ENCODE measurements at regions not wholly inside any gene's neighbourhood (a gene's known extent, or its start where the extent isn't known, plus 50 kb on each side); places are given as distances from the start of the nearest gene placed in this dataset.

- Histone ChIP-seq H3K4me1 (ENCODE audit: control insufficient read depth, insufficient read depth, low read length) (no peaks in the 10 kb centered on the region), H3K9ac (ENCODE audit: control insufficient read depth, insufficient read depth, low read length) (no peak overlapping the region), H3K27ac (ENCODE audit: control insufficient read depth, insufficient read depth) (no peak overlapping the region), H4K20me1 (ENCODE audit: control insufficient read depth, insufficient read depth) (no peaks in the 10 kb centered on the region), H3K27me3 (replicated peaks in 1 of 2; ENCODE audit: control insufficient read depth in 2 of 2, insufficient read depth in 2 of 2, low read length in 1 of 2) (no peaks in the 10 kb centered on the region), H3K4me3 (no peak overlapping the region), H2AFZ (ENCODE audit: control insufficient read depth, low read depth, low read length) (no peak overlapping the region), H3K79me2 (ENCODE audit: control insufficient read depth, insufficient read depth, low read length) (no peaks in the 10 kb centered on the region), H3K9me3 (replicated peaks; ENCODE audit: control insufficient read depth, insufficient read depth, low read length) (no peaks in the 10 kb centered on the region), H3K36me3 (ENCODE audit: control insufficient read depth in 2 of 2, insufficient read depth in 2 of 2, low read length in 1 of 2) (no peaks in the 10 kb centered on the region), H3K4me2 (ENCODE audit: control insufficient read depth, insufficient read depth) (no peak overlapping the region)
- 54% methylated on average over 8 of the region's 8 CpGs for WGBS (ENCODE audit: insufficient coverage, insufficient replicate concordance, low lambda C conversion rate, missing lambda C conversion rate)
- RAD21 ChIA-PET (ENCODE audit: unreplicated experiment) = no interaction called here
- FAIRE-seq (no peak), ATAC-seq (no peak), DNase-seq (ENCODE audit: low read depth, low spot score) (no peak)
- SMC1A ChIA-PET (ENCODE audit: uncharacterized antibody, unreplicated experiment) = interaction anchor here (1.5 kb wide), 1 partner anchor 18 kb away, joined by 3 read pairs; no protein-coding TSS in a partner anchor
- in situ Hi-C loops (cut with MboI) (no loop called here), intact Hi-C loops (cut with micrococcal nuclease; ENCODE audit: unreplicated experiment) (no loop called here)
- CTCF ChIA-PET = no interaction called here
- POLR2A ChIA-PET = no interaction called here
- TF ChIP-seq KDM1A (IDR thresholded peaks at IDR 0.05; ENCODE audit: borderline replicate concordance) (no peak), SREBF2 (IDR thresholded peaks at IDR 0.05; ENCODE audit: low read length) (no peak), CBX3 (IDR thresholded peaks at IDR 0.05; ENCODE audit: borderline replicate concordance, low read depth) (no peak)
- no TSS peak for BruUV-seq (replicated peaks)
Measured at GRCh38 chr1:87794788-87795614, 466.3 kb downstream of the LMO4 start.

- ChIA-PET SMC1A (ENCODE audit: uncharacterized antibody, unreplicated experiment) (interaction anchor here (0.6 to 1.5 kb wide), 2 partner anchors 17 to 924 kb away, joined by 3 to 4 read pairs; no protein-coding TSS in a partner anchor), RAD21 (ENCODE audit: unreplicated experiment) (no interaction called here), POLR2A (no interaction called here), CTCF (no interaction called here)
- no peaks in the 10 kb centered on the region for H4K20me1 ChIP-seq (ENCODE audit: control insufficient read depth, insufficient read depth)
- no peak overlapping the region for H3K9ac ChIP-seq (ENCODE audit: control insufficient read depth, insufficient read depth, low read length)
- H3K9me3 ChIP-seq (replicated peaks; ENCODE audit: control insufficient read depth, insufficient read depth, low read length) = no peaks in the 10 kb centered on the region
- H3K27me3 ChIP-seq (replicated peaks in 1 of 2; ENCODE audit: control insufficient read depth in 2 of 2, insufficient read depth in 2 of 2, low read length in 1 of 2) = no peaks in the 10 kb centered on the region
- no peaks in the 10 kb centered on the region for H3K36me3 ChIP-seq (ENCODE audit: control insufficient read depth in 2 of 2, insufficient read depth in 2 of 2, low read length in 1 of 2)
- TF ChIP-seq SIX5 (IDR thresholded peaks at IDR 0.05; ENCODE audit: low read depth, low read length, severe bottlenecking) (no peak), CHD2 (IDR thresholded peaks at IDR 0.05; ENCODE audit: borderline replicate concordance, low read depth, low read length) (no peak), SREBF1 (IDR thresholded peaks at IDR 0.05; ENCODE audit: low read length) (no peak)
- H2AFZ ChIP-seq (ENCODE audit: control insufficient read depth, low read depth, low read length) = no peak overlapping the region
- intact Hi-C loops (cut with micrococcal nuclease; ENCODE audit: unreplicated experiment) = no loop called here
- no peak overlapping the region for H3K4me2 ChIP-seq (ENCODE audit: control insufficient read depth, insufficient read depth)
- DNase-seq (ENCODE audit: low read depth, low spot score) (no peak), ATAC-seq (no peak), FAIRE-seq (no peak)
- WGBS (ENCODE audit: insufficient coverage, insufficient replicate concordance, low lambda C conversion rate, missing lambda C conversion rate) = 0% methylated on average over 3 of the region's 3 CpGs
- in situ Hi-C loops (cut with MboI) = no loop called here
- H3K79me2 ChIP-seq (ENCODE audit: control insufficient read depth, insufficient read depth, low read length) = no peaks in the 10 kb centered on the region
- no peak overlapping the region for H3K4me3 ChIP-seq
- no peak overlapping the region for H3K27ac ChIP-seq (ENCODE audit: control insufficient read depth, insufficient read depth)
- BruUV-seq (replicated peaks) = no TSS peak
- no peaks in the 10 kb centered on the region for H3K4me1 ChIP-seq (ENCODE audit: control insufficient read depth, insufficient read depth, low read length)
Measured at GRCh38 chr1:87795615-87796337, 467.1 kb downstream of the LMO4 start.

All from GM12878 (cell line).